ENCODE measurements at regions not wholly inside any gene's neighbourhood (a gene's known extent, or its start where the extent isn't known, plus 50 kb on each side); places are given as distances from the start of the nearest gene placed in this dataset.

DNA sequence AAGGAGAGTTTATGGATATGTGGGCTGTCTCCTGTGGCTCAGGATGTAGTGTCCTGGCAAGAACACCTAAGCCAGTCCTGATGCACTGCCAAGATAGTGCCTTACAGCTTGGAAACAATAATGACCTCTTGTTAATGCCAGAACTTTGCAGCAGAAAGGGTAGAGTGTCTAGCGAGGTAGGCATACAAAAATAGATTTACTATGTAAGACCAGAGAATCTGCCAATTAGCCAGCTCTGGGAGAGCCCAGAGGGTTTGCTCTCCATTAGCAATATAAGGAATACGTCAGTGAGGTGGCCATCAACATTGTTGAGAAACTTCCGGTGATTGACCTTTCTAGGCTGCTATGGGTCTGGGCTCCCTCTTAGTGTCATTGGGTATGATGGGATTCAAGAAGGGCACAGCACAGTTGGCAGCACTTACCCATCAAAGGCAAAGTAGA, 178.5 kb upstream of the GALNT2 start:
- no peak overlapping the region for H2BK120ac ChIP-seq (replicated peaks; ENCODE audit: low read depth, low read length)
- WGBS, 2 experiments (ENCODE audit: extremely low coverage in 1 of 2, insufficient coverage in 1 of 2, insufficient read length in 1 of 2, insufficient replicate concordance in 2 of 2, low coverage in 1 of 2, low lambda C conversion rate in 2 of 2, missing lambda C conversion rate in 1 of 2): 81% methylated on average over 3 of the region's 3 CpGs; no CpG with 5 or more reads in 1 of the 2 experiments

More for the DNA sequence above, 178.5 kb upstream of the GALNT2 start:
- Histone ChIP-seq H3K4ac (replicated peaks; ENCODE audit: insufficient read length, low read depth, low read length) (no peak overlapping the region), H3K4me1 (replicated peaks in 1 of 4; ENCODE audit: control insufficient read depth in 3 of 4, insufficient read depth in 4 of 4, low read length in 3 of 4) (no peaks in the 10 kb centered on the region), H4K20me1 (replicated peaks in 1 of 2; ENCODE audit: control insufficient read depth in 1 of 2, insufficient read depth in 2 of 2, low read length in 2 of 2) (no peaks in the 10 kb centered on the region), H3K36me3 (ENCODE audit: control insufficient read depth in 2 of 4, insufficient read depth in 4 of 4, low read length in 3 of 4) (no peaks in the 10 kb centered on the region), H2AK5ac (ENCODE audit: low read depth, low read length) (no peak overlapping the region), H2AFZ (ENCODE audit: low read length) (no peak overlapping the region), H3K79me2 (ENCODE audit: control insufficient read depth in 1 of 2, insufficient read depth in 2 of 2, low read length in 2 of 2) (no peaks in the 10 kb centered on the region), H4K5ac (ENCODE audit: insufficient read length, low read depth, low read length) (no peak overlapping the region), H3K79me1 (ENCODE audit: low read depth, low read length) (no peaks in the 10 kb centered on the region), H3K56ac (replicated peaks; ENCODE audit: insufficient read length, low read depth, low read length) (no peak overlapping the region), H4K91ac (replicated peaks; ENCODE audit: insufficient read length, low read length) (no peak overlapping the region), H2BK12ac (ENCODE audit: low read depth, low read length) (no peak overlapping the region), H2BK15ac (ENCODE audit: low read length) (no peak overlapping the region), H3K9ac (replicated peaks in 1 of 4; ENCODE audit: extremely low read depth in 1 of 4, low read depth in 3 of 4, low read length in 3 of 4) (no peak overlapping the region), H3K23me2 (ENCODE audit: low read depth, low read length) (peaks cover 2% of the 10 kb centered on the region; the same call in 1 of the 2 replicates), H3K9me3 (ENCODE audit: insufficient read depth in 2 of 2, low read depth in 1 of 2, low read length in 1 of 2) (no peaks in the 10 kb centered on the region), H2BK20ac (ENCODE audit: low read length) (no peak overlapping the region), H4K8ac (ENCODE audit: extremely low read depth, insufficient read depth, low read length) (no peak overlapping the region), H3K27me3 (replicated peaks in 1 of 4; ENCODE audit: control insufficient read depth in 3 of 4, extremely low read depth in 1 of 4, insufficient read depth in 3 of 4, low read length in 3 of 4) (no peaks in the 10 kb centered on the region), H3K23ac (ENCODE audit: insufficient read length) (no peak overlapping the region), H3K27ac (ENCODE audit: low read depth, low read length) (no peak overlapping the region), H3K4me3 (ENCODE audit: extremely low read depth in 1 of 4, insufficient read depth in 2 of 4, low read depth in 3 of 4, low read length in 4 of 4) (no peak overlapping the region), H2BK5ac (ENCODE audit: low read depth, low read length) (no peak overlapping the region), H3K4me2 (ENCODE audit: insufficient read depth in 1 of 2, low read depth in 2 of 2, low read length in 2 of 2) (no peak overlapping the region), H3K14ac (ENCODE audit: insufficient read length) (no peak overlapping the region), H3K18ac (ENCODE audit: extremely low read depth, low read length) (no peak overlapping the region)
- CTCF ChIA-PET (ENCODE audit: partially characterized antibody): no interaction called here
- POLR2A ChIA-PET (ENCODE audit: partially characterized antibody): no interaction called here
- DNase-seq (ENCODE audit: low read depth in 1 of 2, low spot score in 2 of 2) (peak in 1 of 2 experiments; percentile 7), FAIRE-seq (no peak)
- TF ChIP-seq CREB1 (IDR thresholded peaks at IDR 0.05): no peak
- TF ChIP-seq, protein P1, sequence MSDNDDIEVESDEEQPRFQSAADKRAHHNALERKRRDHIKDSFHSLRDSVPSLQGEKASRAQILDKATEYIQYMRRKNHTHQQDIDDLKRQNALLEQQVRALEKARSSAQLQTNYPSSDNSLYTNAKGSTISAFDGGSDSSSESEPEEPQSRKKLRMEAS (IDR thresholded peaks at IDR 0.05): no peak
- no peak for TF ChIP-seq MAFK (IDR thresholded peaks at IDR 0.05; ENCODE audit: low read depth, low read length)
- no peak for TF ChIP-seq TAF7 (optimal IDR thresholded peaks at IDR 0.05; ENCODE audit: borderline replicate concordance, low read depth, low read length)
- no peak for TF ChIP-seq ASH2L (IDR thresholded peaks at IDR 0.05; ENCODE audit: low read length)
- TF ChIP-seq BACH1 (IDR thresholded peaks at IDR 0.05; ENCODE audit: low read length): no peak
- TF ChIP-seq, protein P2, sequence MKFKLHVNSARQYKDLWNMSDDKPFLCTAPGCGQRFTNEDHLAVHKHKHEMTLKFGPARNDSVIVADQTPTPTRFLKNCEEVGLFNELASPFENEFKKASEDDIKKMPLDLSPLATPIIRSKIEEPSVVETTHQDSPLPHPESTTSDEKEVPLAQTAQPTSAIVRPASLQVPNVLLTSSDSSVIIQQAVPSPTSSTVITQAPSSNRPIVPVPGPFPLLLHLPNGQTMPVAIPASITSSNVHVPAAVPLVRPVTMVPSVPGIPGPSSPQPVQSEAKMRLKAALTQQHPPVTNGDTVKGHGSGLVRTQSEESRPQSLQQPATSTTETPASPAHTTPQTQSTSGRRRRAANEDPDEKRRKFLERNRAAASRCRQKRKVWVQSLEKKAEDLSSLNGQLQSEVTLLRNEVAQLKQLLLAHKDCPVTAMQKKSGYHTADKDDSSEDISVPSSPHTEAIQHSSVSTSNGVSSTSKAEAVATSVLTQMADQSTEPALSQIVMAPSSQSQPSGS (IDR thresholded peaks at IDR 0.05; ENCODE audit: low read length): no peak
- no peak for TF ChIP-seq POLR2A (IDR thresholded peaks at IDR 0.05; ENCODE audit: control extremely low read depth in 1 of 2, low read depth in 2 of 2, low read length in 2 of 2)
- no peak for TF ChIP-seq KDM4A (IDR thresholded peaks at IDR 0.05; ENCODE audit: low read depth, low read length, severe bottlenecking)
- TF ChIP-seq JUND (IDR thresholded peaks at IDR 0.05; ENCODE audit: low read length): no peak
- TF ChIP-seq JUN (IDR thresholded peaks at IDR 0.05; ENCODE audit: low read depth, low read length): no peak
- TF ChIP-seq SAP30 (IDR thresholded peaks at IDR 0.05; ENCODE audit: insufficient read depth, insufficient replicate concordance, low read length): no peak
- TF ChIP-seq, protein P3, sequence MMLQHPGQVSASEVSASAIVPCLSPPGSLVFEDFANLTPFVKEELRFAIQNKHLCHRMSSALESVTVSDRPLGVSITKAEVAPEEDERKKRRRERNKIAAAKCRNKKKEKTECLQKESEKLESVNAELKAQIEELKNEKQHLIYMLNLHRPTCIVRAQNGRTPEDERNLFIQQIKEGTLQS (IDR thresholded peaks at IDR 0.05; ENCODE audit: insufficient read depth, low read depth, low read length): no peak
